ENCODE measurements at regions not wholly inside any gene's neighbourhood (a gene's known extent, or its start where the extent isn't known, plus 50 kb on each side); places are given as distances from the start of the nearest gene placed in this dataset.

DNA sequence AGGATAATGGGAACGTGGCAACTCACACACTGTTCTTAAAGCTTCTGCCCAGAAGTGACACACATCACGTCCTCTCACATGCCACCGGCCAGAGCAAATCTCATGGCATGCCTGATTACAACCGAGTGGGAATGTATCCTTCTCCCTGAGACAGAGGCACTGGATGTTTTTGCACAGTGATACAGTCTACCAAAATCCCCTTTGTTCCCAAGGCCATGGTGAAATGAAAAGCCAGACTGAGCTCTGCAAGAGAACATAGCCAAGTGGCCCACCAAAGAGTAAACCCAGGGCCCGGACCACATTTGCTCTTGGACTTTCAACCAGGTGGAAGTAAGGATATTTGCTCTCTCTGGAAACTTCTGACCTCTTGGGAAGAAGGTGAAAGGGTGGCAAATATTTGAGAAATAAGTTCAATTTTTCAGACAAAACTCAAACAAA, 186.2 kb upstream of the STT3B start:
- DNase-seq, result no peak

DNA sequence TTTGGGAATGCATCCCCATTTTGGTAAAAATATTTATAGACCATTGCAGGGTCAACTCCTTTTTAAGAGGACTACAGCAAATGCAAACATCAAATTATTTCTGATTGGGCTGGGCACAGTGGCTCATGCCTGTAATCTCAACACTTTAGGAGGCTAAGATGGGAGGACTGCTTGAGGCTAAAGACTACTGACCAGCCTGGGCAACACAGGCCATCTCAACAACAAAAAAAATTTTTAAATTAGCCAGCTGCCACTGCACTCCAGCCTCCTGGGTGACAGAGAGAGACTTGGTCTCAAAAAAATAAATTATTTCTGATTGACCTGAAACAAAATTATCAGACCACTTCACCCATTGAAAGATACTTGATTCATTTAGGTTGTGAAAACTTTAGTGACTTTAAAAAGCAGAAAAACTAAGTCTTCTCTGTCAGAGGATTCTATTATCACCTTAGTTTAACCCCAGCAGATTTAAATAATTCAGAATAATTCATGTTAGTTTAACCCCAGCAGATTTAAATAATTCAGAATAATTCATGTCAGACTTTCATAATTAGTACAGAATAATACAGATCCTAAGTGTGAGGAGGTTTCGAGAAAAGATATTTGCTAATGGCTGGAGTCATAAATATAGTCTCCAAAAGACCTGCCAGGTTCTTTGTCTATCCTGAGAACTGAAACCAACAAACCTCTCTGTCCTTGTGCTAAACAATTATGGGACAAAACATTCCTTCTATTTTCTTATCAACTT, 183.6 kb upstream of the STT3B start:
- no peak for DNase-seq

DNA sequence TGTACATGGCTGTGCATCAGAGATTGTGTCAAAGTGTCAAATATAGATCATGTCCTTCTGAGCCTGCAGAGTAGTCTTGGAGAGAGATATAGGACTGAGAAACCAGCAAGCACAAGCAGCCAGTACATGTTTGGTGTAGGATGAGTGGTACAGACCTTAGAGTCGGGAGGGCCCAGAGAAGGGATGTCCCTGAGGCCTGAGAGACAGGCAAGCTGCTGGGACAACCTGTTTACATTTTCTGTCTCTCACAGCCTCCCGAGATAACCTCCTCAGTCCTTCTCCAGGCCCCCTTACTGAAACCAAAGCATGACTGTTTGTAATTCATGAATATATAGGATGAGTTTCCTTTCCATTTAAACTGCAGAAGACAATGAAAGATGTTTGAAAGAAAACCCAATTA, 182.4 kb upstream of the STT3B start:
- no peak for DNase-seq

DNA sequence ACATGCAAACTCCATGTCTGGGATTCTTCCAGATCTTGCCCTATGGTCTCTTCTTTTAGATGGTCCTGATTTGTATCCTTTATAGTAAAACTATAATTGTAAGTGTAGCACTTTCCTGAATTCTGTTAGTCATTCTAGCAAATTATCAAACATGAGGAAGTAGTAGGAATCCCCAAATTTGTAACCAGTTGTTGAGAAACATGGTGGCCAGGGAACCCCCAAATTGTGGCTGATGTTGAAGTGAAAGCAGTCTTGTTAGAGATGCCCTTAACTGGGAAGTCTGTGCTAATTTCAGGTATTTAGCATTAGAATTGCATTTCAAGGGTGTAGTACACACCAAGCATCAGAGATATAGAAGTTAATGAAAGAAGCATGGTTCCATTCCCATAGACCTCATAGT, 180.4 kb upstream of the STT3B start:
- DNase-seq, result no peak

DNA sequence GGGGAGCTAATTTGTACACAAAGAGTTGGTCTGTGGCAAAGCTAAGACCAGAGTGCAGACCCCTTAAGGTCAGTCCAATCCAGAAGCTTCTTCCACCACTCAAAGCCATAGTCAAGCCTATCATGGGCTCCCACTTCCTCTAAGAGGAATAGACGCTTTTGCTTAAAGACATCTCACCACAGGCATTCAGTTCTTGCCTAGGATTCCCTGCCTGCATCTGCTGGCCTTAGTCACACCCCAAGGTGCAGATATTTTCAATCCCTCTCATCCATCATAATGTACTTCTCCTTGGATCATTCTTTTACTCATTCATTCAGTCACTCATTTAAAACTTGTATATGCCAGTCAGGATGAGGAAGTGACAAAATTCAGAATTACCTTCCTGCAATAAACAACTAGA, 179.6 kb upstream of the STT3B start:
- no peak for DNase-seq

DNA sequence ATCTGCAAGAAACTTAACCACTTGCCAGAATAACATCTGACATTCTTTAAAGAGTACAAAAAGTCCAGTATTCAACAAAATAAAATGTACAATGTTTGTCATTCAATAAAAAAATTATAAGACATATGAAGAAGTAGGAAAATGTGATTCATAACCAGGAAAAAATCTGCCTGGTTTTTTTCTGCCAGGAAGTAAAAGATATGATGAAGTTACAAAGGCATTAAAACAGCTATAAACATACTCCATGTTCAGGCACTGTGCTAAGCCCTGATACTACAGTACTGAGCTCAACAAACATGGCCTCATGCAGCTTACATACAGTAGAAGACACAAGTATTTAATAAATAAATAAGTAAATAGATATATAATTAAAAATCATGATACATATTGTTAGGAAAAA, 178.4 kb upstream of the STT3B start:
- DNase-seq, result no peak

DNA sequence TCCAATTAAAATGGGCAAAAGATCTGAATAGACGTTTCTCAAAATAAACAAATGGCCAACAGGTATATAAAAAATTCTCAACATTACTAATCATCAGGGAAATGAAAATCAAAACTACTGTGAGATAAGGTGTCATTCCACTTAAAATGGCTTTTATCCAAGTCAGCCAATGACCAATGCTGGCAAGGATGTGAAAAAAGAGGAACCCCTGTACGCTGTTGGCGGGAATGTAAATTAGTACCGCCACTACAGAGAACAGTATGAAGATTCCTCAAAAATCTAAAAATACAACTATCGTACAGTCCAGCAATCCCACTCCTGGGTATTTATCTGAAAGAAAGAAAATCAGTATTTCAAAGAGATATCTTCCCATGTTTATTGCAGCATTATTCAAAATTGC, 176.9 kb upstream of the STT3B start:
- DNase-seq, result no peak

DNA sequence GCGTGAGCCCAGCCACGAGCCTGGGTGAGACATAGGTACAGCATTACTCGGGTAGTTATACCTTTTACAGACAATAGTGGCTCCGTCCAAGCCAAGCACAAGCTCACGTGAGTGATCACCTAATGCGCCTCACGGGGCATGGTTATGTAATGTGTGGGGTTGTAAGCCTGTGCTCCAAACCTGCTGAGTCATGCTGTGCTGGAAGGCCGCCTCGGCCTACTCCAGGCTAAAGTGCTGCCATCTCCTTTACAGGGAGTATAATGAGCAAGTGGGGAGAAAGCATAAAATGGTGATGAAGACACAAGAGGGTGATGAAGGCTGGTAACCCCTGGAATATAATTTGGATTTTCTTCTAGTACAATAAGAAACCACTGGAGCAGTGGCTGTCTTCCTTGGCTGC, 175.8 kb upstream of the STT3B start:
- no peak for DNase-seq

DNA sequence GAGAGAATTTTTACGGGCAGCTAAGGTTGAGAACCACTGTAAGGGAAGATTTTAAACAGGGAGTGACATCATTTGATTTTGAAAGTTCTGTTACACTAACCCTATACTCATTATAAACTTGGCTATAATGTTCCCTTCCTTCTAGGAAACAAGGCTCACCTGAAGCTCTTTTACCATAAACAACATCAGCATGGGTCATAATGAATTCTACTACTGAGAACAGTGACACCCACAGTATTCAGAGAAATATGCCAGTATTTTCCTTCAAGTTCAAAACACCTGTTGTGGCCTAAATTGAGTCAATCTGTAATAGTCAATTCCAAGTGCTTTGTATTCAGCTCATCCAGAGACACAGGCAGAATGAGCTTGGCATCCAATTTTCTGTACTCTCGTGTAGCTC, 175.3 kb upstream of the STT3B start:
- no peak for DNase-seq

DNA sequence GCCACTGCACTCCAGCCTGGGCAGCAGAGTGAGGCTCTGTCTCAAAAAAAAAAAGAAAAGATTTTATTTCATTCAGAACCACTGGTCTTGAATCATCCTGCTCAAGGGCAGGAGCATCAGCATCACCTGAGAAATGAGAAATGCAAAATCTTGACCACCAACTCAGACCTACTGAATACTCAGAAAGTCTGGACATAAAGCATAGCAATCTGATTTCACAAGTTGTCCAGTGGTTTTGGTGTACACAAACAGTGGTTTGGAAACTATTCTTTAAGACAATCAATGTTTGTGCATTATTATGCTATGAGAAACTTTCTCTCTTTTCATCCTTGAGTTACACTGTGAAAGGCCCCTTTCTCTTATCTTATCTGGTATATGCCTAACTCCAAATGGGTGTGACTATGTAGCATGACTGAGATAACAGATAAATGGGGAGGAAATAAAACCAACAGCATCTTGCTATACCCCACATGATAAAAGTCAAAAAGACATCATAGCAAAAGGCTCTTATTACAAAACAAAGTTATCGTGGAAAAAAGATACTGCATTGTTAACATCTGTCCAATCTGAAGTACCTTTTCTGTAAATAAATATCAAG, 174.2 kb upstream of the STT3B start:
- DNase-seq, result no peak

DNA sequence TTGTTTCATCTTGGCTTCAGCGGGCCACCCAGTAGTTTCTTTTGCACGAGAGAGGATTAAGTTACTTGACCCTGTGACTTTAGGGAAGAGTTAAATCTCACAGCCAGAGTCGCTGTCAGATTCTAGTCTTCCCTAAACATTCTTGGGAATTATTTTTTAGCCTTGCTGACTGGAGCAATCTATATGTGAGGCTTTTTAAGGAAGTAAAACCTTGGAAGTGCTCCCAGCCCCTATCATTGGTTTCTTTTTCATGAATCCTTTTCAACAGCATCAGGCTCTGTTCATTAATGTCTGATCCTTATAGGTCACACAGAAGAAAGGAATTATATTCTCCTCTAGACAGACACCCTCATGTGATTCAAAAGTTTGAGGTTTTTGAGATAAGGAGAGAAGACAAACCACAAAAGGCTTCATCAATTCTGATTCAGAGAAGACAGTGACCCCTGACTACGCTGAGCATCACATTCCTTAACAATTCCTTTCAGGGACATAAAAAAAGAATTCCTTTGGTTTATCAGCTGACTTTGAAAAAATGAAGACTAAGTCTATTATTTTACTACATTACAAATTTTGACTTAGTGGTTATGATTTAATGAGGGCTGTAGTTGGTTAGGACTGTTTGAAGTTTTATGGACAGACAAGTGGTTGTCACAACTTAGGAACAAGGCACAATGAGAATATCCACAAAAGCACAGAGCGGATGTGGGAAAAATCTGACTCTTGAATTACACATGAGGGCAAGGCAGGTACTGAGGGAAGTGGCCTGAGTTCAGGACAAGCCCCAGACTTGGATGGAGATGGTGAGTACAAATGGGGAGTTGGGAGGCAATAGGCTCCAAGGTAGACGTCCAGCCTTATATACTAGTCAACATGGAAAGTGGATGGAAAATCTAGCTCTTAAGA, 171.1 kb upstream of the STT3B start:
- DNase-seq, result peak; percentile 64

DNA sequence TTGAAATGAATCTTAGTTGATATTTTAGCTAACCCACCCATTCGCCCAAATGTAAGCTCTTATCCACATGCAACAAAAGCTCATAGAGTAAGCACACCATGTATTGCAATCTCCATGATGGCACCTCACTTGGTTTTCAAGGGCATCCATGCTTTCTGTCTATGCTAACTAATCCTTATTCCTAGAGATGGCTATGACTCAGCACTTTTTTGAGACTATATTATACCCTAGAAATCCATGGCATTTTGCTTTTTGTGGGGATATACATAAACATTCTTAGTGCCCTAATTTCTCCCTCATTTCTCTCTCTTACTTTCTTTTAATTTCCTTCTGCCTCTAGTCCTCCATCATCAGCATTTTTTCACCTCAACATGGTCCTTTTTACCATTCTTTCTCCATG, 168.5 kb upstream of the STT3B start:
- DNase-seq, result no peak

DNA sequence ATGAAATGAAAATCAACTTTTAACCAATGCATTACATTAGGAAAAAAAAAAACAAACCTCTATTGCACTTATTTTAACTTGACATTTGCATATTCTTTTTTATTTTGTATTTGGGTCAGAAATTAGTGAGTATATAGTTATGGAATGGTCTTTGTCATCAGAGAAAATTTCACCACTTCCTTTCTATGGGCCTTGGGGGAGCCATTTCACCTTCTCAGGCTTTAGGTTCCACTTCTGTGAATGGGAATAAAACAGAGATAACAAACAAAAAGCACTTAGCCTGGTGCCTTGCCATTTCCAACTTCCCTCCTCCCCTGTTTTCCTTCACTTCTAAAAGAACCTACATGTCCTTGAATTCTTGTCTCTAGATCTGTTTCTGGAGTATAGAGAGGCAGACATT, 168.0 kb upstream of the STT3B start:
- DNase-seq, result no peak

DNA sequence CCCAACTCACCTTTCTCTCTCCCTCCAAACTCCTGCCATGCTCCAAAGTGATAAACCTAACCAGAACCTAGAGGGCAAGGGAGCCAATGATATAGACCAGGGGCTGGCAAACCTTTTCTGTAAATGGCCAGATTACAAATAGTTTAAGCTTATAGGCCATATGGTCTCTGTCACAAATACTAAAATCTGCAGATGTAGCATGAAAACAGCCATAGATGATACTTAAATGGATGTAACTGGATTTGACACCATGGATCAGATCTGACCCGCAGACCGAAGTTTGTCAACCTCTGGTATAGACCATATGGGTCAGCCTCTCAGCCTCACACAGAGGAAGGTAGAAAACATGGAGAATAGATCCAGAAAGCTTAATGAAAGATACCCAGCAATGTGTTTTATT, 165.2 kb upstream of the STT3B start:
- DNase-seq, result no peak

DNA sequence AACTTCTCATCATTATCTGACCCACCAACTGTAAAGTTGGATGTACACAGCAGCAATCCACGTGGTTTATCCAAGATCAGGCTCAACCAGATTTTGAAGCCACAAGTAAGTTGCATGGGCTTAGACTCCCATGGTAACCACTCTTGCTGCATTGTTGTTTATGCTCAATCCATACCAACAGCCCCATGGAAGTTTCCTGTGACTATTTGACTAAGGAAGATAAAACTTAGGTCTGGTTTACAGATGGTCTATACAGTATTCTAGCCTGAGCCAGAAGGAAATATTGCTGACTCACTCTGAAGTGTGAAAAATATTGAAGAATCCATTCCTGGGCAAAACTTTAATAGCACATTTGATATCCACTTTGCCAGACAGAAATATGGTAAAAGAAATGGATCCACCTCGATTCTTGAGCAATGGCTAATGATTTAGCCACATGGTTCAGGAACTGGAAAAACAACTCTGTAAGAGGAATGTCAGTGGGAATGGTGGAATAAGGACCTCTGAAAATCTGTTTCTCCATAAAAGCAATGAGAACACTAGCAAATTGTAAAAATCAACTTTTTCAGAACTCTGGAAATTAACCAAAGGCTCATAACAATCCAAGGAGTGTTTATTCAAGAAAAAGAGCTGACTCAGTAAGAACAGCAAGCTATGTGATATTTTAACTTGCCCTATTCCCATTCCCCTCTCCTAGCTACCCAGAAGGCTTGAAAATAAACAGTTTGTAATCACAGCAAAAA, 162.9 kb upstream of the STT3B start:
- DNase-seq, result no peak

DNA sequence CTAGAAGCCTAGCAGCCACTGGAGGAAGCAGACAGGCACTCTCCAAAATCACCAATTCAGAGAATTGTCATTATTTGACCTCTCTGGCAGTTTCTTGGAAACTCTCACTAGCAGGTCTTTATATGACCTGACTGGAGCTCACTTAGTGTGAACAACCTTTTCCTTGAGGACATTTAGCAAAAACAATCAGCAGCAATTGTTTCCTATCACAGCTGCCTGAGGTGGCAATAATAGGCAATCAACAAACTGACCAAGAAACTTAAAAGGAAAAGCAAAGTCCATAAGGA, 162.4 kb upstream of the STT3B start:
- no peak for DNase-seq

DNA sequence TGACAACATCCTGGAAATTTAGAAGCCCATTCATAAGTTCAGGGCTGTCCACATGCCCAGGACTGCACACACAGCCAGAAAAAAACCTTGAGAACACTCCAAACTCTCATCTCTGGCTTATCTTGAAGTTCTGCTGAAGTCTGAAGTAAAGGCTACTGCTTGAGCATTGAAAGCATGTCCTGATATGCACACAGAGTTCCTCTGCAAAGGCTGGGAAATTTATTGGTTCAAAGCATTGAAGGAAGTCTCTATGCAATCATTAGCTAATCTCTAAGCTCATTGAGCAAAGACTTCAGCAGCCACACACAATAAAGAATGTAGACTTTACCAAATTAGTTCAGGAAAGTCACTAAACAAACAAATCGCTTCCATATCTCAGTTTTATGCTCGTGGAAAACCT, 162.0 kb upstream of the STT3B start:
- no peak for DNase-seq

DNA sequence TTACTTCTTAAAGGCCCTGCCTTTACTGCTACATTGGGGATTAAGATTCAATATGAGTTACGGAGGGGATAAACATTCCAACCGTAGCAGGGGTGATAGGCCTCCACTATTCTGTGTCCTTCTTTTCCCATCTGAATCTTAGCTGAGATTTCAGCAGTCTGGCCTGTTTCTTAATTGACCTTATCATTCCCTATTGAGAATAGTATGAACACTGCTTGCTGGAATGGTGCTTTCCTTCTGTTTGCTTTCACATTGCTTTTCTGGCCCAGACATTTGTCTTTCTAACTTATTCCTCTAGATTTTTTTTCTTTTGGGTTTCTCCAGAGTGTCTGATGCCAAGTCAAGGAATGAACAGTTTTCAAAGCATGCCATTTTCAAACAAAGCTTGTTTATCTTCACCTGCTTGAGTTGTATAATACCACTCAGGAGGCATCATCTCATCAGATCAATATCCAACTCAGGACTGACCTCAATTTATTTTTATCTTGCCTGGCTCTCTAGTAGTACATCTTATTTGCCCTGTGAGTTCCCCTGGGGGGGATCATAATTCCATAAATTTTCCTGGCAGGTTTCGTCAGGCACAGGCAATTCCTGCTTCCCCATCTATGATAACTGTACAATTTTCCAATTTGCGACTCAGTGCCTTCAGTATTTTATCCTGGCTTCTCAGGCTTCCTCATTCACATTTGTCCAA, 161.1 kb upstream of the STT3B start:
- DNase-seq, result no peak

DNA sequence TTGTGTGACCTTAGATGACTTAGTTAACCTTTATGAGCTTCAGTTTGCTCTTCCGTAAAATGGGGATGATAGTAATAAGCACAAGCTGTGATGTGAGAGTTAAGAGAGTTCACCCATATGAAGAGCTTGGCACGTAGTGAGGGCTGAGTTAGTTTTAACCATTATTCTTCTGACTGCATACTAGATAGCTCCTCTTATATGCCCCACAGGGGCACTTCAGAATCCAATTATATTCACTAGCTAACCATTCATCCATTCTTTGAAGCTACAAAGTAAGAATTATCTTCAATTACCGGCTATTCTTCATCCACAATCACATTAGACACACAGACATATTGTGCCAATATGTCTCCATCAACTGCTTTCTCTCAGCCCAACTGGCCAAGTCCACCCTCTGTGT, 159.0 kb upstream of the STT3B start:
- no peak for DNase-seq

DNA sequence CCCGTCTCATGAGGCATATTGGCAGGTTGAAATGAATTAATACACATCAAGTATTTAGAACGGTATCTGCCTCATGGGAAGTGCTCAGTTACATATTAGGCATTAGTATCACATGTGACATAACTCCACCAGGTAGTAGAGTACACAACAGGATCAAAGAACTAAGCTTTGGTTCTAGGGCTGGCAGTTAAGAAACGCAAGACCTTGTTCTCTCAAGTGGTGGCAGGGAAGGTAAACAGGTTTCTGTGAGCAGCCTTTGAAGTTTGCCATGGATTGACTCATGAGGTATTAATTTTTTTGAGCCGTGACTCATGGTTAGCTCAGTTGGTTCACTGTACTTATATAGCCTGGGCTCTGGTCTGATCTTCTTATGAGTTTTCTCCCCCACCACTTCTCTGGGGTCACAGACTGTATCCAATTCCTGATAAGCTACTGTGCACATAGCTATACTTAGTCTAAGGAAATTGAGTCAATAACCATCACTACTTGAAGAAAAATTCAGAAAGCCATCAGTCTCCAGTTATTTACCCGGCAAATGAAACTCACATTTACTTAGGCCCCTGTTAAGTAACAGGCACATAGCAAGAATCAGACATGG, 155.6 kb upstream of the STT3B start:
- no peak for DNase-seq

DNA sequence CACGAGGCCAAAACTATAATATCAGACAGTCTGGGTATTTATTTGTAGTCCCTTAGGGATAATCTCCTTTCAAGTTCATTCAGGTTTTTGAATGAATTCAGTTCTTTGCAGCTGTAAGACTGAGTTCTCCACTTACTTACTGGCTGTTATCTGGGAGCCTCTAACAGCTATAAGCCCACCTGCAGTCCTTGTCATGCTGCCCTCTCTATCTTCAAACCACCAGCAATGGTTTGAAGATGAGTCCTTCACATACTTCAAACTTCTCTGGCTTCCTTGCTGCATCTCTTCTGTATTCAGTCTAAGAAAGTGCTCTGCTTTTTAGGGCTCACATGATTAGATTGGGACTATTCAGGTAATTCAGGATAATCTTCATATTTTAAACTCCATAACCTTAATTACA, 154.5 kb upstream of the STT3B start:
- DNase-seq, result no peak

DNA sequence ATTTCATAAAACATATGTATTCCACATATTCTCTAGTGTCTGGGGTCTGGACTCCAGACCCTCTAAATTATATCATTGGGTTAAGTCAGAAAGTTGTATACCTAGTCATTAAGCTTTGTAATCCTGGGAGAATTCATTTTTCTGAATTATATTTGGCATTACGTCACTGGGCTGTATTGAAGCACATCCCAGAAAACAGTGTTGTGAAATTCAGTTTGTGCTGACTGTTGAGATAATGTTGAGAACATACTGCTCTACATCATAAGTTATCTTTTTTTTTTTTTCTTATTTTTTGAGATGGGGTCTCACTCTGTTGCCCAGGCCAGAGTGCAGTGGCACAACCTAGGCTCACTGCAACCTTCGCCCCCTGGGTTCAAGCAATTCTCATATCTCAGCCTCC, 153.1 kb upstream of the STT3B start:
- no peak for DNase-seq
